Activated naive CD8-positive, alpha-beta T cell treated with anti-CD3 and anti-CD28 coated beads, Interleukin-2, amount 50 U/mL, for 24 hours (primary cell): ENCODE measurements at regions not wholly inside any gene's neighbourhood (a gene's known extent, or its start where the extent isn't known, plus 50 kb on each side); places are given as distances from the start of the nearest gene placed in this dataset.

Experiments used
- ATAC-seq: fragments of 150-1000 bp; cut with Tn5 transposase; one replicate; pipeline ENCODE4 v1.10.0; 2021
- DNase-seq: peaks from one replicate; pipeline ENCODE4 v3.0.0; 2021
- H3K27ac Mint-ChIP-seq: one replicate; pipeline ENCODE4 v1.8.0; 2021; ENCODE audit warnings: mild to moderate bottlenecking, mixed read lengths
- H3K27me3 Mint-ChIP-seq: one replicate; pipeline ENCODE4 v1.8.0; 2021; ENCODE audit warnings: mixed read lengths
- H3K36me3 Mint-ChIP-seq: one replicate; pipeline ENCODE4 v1.8.0; 2021; ENCODE audit warnings: low read depth, mixed read lengths
- H3K4me1 Mint-ChIP-seq: one replicate; pipeline ENCODE4 v1.8.0; 2021; ENCODE audit warnings: mixed read lengths
- H3K4me3 Mint-ChIP-seq: one replicate; pipeline ENCODE4 v1.8.0; 2021; ENCODE audit warnings: mild to moderate bottlenecking, moderate library complexity, mixed read lengths
- H3K9me3 Mint-ChIP-seq: one replicate; pipeline ENCODE4 v1.8.0; 2021; ENCODE audit warnings: mixed read lengths

DNA sequence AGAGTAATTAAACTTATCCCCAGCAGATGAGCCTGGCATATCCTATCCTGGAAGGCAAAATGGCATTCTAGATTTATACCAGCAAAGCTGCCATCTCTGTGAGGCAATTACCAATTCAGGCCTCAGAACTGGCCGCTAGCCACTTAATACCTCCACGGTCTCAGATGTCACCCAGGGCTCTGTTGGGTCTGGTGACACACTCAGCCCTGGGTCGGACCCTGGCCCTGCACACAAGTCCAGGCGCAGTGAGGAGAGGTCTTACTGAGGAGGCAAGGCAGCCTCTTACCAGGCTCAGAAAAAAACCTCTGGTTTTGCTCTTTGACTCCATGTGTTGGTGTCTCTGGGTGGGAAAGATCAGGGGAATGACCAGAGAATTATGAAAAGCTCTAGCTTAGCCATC is 186.6 kb downstream of the EMX2 start:
- Mint-ChIP-seq H3K27ac (no peak overlapping the region), H3K4me1 (no peaks in the 10 kb centered on the region), H3K4me3 (no peak overlapping the region), H3K27me3 (peaks cover 25% of the 10 kb centered on the region), H3K36me3 (no peaks in the 10 kb centered on the region), H3K9me3 (peaks cover 4% of the 10 kb centered on the region)
- ATAC-seq (no peak), DNase-seq (no peak)

DNA sequence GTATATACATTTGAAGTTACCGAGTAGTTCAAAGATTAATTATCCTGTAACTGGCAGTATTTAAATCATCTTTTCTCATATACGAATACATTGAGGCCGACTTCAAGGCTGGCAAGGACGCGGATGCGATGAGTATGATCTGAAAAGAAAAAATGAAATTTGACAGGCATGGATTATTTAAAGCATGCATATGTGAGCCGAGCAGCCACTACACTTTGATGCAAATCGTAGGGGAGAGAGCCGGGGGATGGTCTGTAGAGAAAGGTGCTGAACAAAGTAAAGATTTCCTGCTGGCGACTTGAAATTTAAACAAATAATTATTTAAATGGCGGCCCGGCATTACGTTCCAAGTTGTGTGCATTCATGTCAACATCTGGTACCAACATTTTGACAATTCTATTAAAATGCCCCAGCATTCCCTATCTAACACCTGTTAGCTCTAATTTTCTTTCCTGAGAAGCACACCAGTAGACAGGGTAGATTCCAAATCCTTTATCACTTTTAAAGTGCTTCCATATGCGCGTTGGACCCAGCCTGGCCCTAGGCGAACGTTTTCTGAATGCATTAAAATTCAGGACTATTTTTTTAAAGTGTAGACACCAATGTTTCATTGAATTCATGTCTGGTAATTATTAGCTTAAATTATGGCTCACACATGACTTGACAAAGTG is 188.7 kb downstream of the EMX2 start:
- Mint-ChIP-seq H3K4me3 (no peak overlapping the region), H3K27ac (no peak overlapping the region), H3K36me3 (no peaks in the 10 kb centered on the region), H3K4me1 (no peaks in the 10 kb centered on the region), H3K27me3 (peaks cover 37% of the 10 kb centered on the region), H3K9me3 (no peaks in the 10 kb centered on the region)
- DNase-seq (no peak), ATAC-seq (no peak)

- Mint-ChIP-seq H3K4me3 (no peak overlapping the region), H3K27me3 (peaks cover 33% of the 10 kb centered on the region), H3K9me3 (no peaks in the 10 kb centered on the region), H3K27ac (no peak overlapping the region), H3K36me3 (no peaks in the 10 kb centered on the region), H3K4me1 (no peaks in the 10 kb centered on the region)
- DNase-seq = no peak
- no peak for ATAC-seq
Observed at GRCh38 chr10:117734731-117735405, 192.3 kb downstream of the EMX2 start.

GRCh38 chr10:117736655-117737054 is 194.1 kb downstream of the EMX2 start:
- Mint-ChIP-seq H3K36me3 (no peaks in the 10 kb centered on the region), H3K27ac (no peak overlapping the region), H3K4me3 (no peak overlapping the region), H3K27me3 (peaks cover 34% of the 10 kb centered on the region), H3K4me1 (no peaks in the 10 kb centered on the region), H3K9me3 (no peaks in the 10 kb centered on the region)
- DNase-seq (no peak), ATAC-seq (no peak)

GRCh38 chr10:117740088-117740487 is 197.5 kb downstream of the EMX2 start:
- no peak overlapping the region for H3K4me3 Mint-ChIP-seq
- ATAC-seq (no peak), DNase-seq (no peak)
- no peak overlapping the region for H3K27ac Mint-ChIP-seq
- no peaks in the 10 kb centered on the region for H3K9me3 Mint-ChIP-seq
- H3K27me3 Mint-ChIP-seq = peaks cover 23% of the 10 kb centered on the region
- no peaks in the 10 kb centered on the region for H3K36me3 Mint-ChIP-seq
- H3K4me1 Mint-ChIP-seq = no peaks in the 10 kb centered on the region

DNA sequence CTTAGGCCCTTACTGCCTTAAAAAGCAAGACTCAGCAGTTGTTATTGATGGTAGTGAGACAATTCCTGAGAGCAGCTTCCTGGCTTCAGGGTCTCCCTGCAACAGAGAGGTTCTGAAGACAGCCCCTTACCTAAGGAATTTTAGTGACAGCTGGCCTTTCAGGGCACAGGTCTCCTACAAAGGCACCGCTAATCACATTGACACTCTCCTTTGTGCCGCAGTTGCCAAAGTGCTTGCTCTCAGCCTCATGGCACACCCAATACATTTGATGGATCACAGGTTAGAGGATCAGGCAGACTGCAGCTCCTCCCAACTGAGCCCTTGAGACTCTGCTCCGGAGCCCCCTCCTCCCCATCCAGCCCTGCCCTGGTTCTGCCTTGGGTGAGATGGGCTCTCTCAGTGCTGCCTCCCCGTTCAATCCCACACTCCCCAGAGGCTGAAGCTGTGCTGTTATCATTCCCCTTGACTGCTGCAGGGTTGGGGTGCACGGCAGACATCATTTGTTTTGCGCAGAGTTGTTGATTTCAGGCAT is 198.2 kb downstream of the EMX2 start:
- Mint-ChIP-seq H3K27me3 (peaks cover 17% of the 10 kb centered on the region), H3K36me3 (no peaks in the 10 kb centered on the region), H3K9me3 (no peaks in the 10 kb centered on the region), H3K4me3 (no peak overlapping the region), H3K4me1 (no peaks in the 10 kb centered on the region), H3K27ac (no peak overlapping the region)
- no peak for DNase-seq
- ATAC-seq = no peak

- Mint-ChIP-seq H3K27me3 (peaks cover 12% of the 10 kb centered on the region), H3K9me3 (no peaks in the 10 kb centered on the region), H3K4me1 (no peaks in the 10 kb centered on the region), H3K36me3 (no peaks in the 10 kb centered on the region), H3K4me3 (no peak overlapping the region), H3K27ac (no peak overlapping the region)
- ATAC-seq (no peak), DNase-seq (no peak)
Observed at GRCh38 chr10:117741524-117741923, 199.0 kb downstream of the EMX2 start.

GRCh38 chr10:117743509-117743908 is 201.0 kb downstream of the EMX2 start:
- Mint-ChIP-seq H3K36me3 (no peaks in the 10 kb centered on the region), H3K9me3 (no peaks in the 10 kb centered on the region), H3K4me1 (no peaks in the 10 kb centered on the region), H3K4me3 (no peak overlapping the region), H3K27me3 (peaks cover 14% of the 10 kb centered on the region), H3K27ac (no peak overlapping the region)
- DNase-seq = no peak
- no peak for ATAC-seq

GRCh38 chr10:117745301-117745700 is 202.8 kb downstream of the EMX2 start:
- Mint-ChIP-seq H3K4me1 (no peaks in the 10 kb centered on the region), H3K27me3 (peaks cover 14% of the 10 kb centered on the region), H3K4me3 (no peak overlapping the region), H3K36me3 (no peaks in the 10 kb centered on the region), H3K9me3 (no peaks in the 10 kb centered on the region), H3K27ac (no peak overlapping the region)
- DNase-seq (no peak), ATAC-seq (no peak)

DNA sequence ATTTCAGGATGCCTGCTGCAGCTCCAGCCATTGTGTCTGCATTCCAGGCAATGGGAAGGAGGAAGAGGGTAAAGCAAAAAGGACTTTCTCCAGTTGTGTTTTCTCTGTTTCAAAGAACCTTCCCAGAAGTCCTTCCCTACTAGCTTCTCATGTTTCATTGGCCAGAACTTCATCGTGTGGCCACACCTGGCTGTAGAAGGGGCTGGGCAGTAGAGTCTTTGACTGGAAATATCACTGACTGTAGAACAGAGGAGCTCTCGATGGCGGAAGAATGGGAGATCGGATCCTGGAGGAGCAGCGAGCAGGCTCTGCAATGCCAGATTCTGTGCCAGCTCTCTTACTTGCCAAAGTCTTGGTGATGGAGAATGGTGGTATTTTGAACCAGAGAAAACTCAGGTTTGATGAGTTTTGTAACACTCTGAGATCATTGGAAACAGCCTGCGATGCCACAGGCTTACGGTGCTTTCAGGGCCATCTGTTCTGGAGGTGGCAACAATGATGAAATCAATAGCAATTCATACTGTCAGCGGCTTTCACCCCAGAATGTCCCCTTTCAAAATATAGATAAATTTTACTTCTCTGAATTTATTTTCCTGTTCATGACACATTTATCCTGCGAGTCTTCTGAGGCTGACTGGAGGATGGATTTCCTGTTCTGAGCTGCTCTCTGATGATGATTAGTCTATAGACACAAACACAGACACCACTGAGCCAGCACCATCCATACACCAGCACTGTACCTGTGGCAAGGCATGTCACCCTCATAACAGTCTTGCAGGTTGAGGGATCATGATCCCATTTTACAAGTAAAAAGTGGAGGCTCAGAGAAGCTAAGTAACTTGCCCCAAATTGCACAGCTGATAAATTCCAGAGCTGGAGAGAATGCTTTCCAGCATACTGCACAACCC is 204.2 kb downstream of the EMX2 start:
- H3K27me3 Mint-ChIP-seq = peaks cover 8% of the 10 kb centered on the region
- H3K36me3 Mint-ChIP-seq = no peaks in the 10 kb centered on the region
- no peaks in the 10 kb centered on the region for H3K9me3 Mint-ChIP-seq
- ATAC-seq (no peak), DNase-seq (no peak)
- no peak overlapping the region for H3K4me3 Mint-ChIP-seq
- H3K4me1 Mint-ChIP-seq = no peaks in the 10 kb centered on the region
- no peak overlapping the region for H3K27ac Mint-ChIP-seq

DNA sequence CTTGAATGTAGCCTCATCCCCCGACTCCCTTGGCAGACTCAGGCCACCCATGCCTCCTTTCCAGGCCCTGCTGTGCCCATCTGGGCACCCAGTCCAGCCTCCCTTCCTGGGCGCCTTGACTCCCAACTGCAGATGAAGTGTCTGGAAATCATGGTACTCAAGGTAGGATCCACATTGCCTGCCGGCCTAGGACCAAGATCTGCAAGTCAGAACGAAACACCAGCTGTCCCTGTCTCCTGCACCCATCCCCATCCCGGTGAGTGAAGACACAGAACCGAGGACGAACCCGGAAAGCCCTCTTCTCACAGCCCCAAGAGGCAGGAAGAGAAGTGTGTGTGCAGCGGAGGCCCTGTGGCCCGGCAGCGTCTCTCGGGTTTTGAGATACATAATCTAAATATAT is 205.1 kb downstream of the EMX2 start:
- Mint-ChIP-seq H3K9me3 (no peaks in the 10 kb centered on the region), H3K4me3 (no peak overlapping the region)

GRCh38 chr10:117748058-117748457 is 205.5 kb downstream of the EMX2 start:
- Mint-ChIP-seq H3K4me1 (no peaks in the 10 kb centered on the region), H3K4me3 (no peak overlapping the region), H3K36me3 (no peaks in the 10 kb centered on the region), H3K27me3 (peaks cover 3% of the 10 kb centered on the region), H3K27ac (no peak overlapping the region), H3K9me3 (no peaks in the 10 kb centered on the region)
- DNase-seq (no peak), ATAC-seq (no peak)

More for the DNA sequence above, 205.1 kb downstream of the EMX2 start:
- DNase-seq = no peak
- Mint-ChIP-seq H3K27ac (no peak overlapping the region), H3K4me1 (no peaks in the 10 kb centered on the region), H3K36me3 (no peaks in the 10 kb centered on the region), H3K27me3 (peaks cover 6% of the 10 kb centered on the region)
- no peak for ATAC-seq

DNA sequence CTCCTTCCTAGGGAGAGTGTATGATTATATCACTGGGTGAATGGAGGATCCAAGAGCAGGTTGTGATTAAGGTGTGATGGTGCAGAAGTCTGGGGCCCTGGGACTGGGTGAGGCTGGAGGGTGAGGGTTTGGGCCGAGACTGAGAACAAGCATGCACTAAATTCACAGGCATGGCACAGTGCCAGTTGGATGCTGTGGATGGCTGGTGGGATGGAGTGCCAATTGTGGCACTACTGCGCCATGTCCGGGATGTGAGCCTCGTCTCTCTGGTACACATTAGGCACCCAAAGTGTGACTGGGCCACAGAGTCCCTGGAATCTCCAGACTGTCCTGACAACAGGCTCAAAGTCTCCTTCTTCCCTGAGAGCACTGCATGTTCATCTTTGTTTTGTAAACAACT is 208.1 kb downstream of the EMX2 start:
- Mint-ChIP-seq H3K9me3 (no peaks in the 10 kb centered on the region), H3K27ac (no peak overlapping the region), H3K4me1 (no peaks in the 10 kb centered on the region), H3K36me3 (no peaks in the 10 kb centered on the region), H3K4me3 (no peak overlapping the region), H3K27me3 (peaks cover 3% of the 10 kb centered on the region)
- no peak for ATAC-seq
- no peak for DNase-seq

DNA sequence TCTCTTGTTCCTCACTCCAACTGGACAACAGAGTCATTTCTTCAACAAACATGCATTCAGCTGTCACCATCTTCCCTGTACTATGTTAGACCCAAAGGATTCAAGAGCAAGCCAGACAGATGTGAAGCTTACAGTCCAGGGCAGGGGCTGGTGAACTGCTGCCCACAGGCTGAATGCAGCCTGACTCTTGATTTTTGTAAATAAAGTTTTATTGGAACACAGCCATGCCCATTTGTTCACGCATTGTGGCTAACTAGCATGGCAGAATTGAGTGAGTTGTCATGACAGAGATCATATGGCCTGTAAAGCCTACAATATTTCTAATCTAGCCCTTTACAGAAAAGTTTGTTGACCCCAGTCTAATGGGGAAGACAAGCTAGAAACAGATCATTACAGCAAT is 208.7 kb downstream of the EMX2 start:
- no peak overlapping the region for H3K27ac Mint-ChIP-seq
- H3K4me1 Mint-ChIP-seq = no peaks in the 10 kb centered on the region
- H3K9me3 Mint-ChIP-seq = no peaks in the 10 kb centered on the region
- DNase-seq (no peak), ATAC-seq (no peak)
- no peak overlapping the region for H3K4me3 Mint-ChIP-seq
- H3K27me3 Mint-ChIP-seq = peaks cover 6% of the 10 kb centered on the region
- no peaks in the 10 kb centered on the region for H3K36me3 Mint-ChIP-seq

GRCh38 chr10:117752103-117752502 is 209.6 kb downstream of the EMX2 start:
- H3K27me3 Mint-ChIP-seq = peaks cover 6% of the 10 kb centered on the region

More at GRCh38 chr10:117752103-117752502, 209.6 kb downstream of the EMX2 start:
- H3K27ac Mint-ChIP-seq = no peak overlapping the region
- DNase-seq (no peak), ATAC-seq (no peak)
- H3K36me3 Mint-ChIP-seq = no peaks in the 10 kb centered on the region
- no peaks in the 10 kb centered on the region for H3K9me3 Mint-ChIP-seq
- no peak overlapping the region for H3K4me3 Mint-ChIP-seq
- no peaks in the 10 kb centered on the region for H3K4me1 Mint-ChIP-seq
